ENCODE measurements at regions not wholly inside any gene's neighbourhood (a gene's known extent, or its start where the extent isn't known, plus 50 kb on each side); places are given as distances from the start of the nearest gene placed in this dataset.

- no peak for DNase-seq (ENCODE audit: low read depth)
- in situ Hi-C loops (cut with HindIII; ENCODE audit: low pct_unique_long_range_greater_than_20kb, low sequenced_read_pairs): no loop called here
Measured at GRCh38 chrX:43580621-43581020, 75.5 kb upstream of the MAOA start.

- in situ Hi-C loops (cut with HindIII; ENCODE audit: low pct_unique_long_range_greater_than_20kb, low sequenced_read_pairs): no loop called here
- no peak for DNase-seq (ENCODE audit: low read depth)
Measured at GRCh38 chrX:43581167-43581566, 74.9 kb upstream of the MAOA start.

- in situ Hi-C loops (cut with HindIII; ENCODE audit: low pct_unique_long_range_greater_than_20kb, low sequenced_read_pairs): no loop called here
- no peak for DNase-seq (ENCODE audit: low read depth)
Measured at GRCh38 chrX:43581888-43582539, 74.1 kb upstream of the MAOA start.

DNA sequence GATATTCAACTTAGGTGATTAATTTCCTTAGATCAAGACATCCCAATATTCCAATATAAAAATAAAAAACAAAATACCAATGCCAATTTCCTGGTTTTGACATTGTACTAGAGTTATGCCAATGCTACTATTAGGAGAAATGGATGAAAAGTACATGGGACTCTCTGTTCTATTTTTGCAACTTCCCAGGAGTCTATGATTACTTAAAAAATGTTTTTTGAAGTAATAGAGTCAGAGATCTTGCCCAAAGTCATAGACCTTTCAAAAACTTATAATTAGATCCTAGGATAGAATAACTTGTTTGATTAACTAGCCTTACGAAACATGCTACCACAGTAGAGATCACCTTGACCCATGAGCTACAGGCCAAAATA, 73.6 kb upstream of the MAOA start:
- no peak for DNase-seq (ENCODE audit: low read depth)
- in situ Hi-C loops (cut with HindIII; ENCODE audit: low pct_unique_long_range_greater_than_20kb, low sequenced_read_pairs): no loop called here

GRCh38 chrX:43585922-43586321, 70.2 kb upstream of the MAOA start:
- no peak for DNase-seq (ENCODE audit: low read depth)
- in situ Hi-C loops (cut with HindIII; ENCODE audit: low pct_unique_long_range_greater_than_20kb, low sequenced_read_pairs): no loop called here

DNA sequence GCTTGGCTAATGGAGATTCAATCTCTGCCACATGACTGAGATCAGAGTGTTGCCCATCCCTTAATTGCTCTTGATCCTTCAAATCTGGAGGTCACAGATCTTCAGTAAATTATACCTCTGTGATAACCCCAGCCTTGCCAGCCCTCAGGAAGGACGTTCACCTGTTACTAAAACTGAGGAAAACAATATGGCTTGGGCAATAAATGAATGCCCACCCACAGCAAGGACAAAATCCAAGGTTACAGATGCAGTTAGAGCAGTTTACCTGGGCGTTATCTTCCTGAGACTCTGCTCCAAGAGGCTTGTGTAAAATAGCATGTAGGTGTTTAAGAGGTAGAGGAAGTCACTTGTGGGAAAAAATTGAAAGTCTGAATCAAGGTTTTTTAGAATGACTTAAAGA, 69.3 kb upstream of the MAOA start:
- in situ Hi-C loops (cut with HindIII; ENCODE audit: low pct_unique_long_range_greater_than_20kb, low sequenced_read_pairs): no loop called here
- DNase-seq (ENCODE audit: low read depth): no peak

DNA sequence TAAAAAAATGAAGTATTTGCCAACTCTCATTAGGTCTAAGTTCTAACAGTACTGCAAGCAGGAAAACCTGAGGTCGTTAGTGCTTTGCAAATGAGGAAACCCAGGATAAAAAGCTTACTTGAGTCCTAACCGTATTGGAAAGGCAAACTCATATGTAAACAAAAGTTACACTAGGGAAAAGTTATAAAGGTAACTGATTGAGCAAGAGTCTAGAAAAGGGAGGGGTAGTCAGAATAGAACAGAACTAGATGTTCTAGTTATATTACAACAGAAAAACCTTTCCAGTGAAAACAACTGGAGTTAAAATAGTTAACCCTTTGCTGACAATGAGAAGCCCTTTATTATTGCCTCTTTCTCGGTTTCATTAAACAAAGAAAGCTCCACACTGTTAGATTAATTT, 66.4 kb upstream of the MAOA start:
- in situ Hi-C loops (cut with HindIII; ENCODE audit: low pct_unique_long_range_greater_than_20kb, low sequenced_read_pairs): no loop called here
- no peak for DNase-seq (ENCODE audit: low read depth)

GRCh38 chrX:43590150-43590549, 65.9 kb upstream of the MAOA start:
- in situ Hi-C loops (cut with HindIII; ENCODE audit: low pct_unique_long_range_greater_than_20kb, low sequenced_read_pairs): no loop called here
- DNase-seq (ENCODE audit: low read depth): no peak

- in situ Hi-C loops (cut with HindIII; ENCODE audit: low pct_unique_long_range_greater_than_20kb, low sequenced_read_pairs): no loop called here
- no peak for DNase-seq (ENCODE audit: low read depth)
Measured at GRCh38 chrX:43592597-43592996, 63.5 kb upstream of the MAOA start.

DNA sequence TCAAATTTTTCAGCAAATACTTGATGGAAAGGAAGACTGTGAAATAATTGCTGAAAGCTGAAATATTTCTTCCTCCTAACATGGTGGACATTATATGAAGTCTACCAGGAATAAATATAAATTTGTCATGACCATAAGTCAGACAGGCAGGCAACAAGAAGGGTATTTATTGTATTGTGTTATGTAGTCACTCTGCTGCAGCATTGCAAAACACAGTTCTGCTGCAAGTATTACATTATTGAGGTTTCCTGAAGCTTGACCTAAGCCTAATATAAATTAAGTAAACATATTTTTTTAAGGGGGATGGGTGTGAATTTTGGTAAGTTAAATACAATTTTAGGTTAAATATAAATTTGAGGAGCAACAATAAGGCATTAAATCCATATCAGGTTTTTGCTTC, 60.2 kb upstream of the MAOA start:
- in situ Hi-C loops (cut with HindIII; ENCODE audit: low pct_unique_long_range_greater_than_20kb, low sequenced_read_pairs): no loop called here
- DNase-seq (ENCODE audit: low read depth): no peak

GRCh38 chrX:43604753-43605152, 51.3 kb upstream of the MAOA start:
- in situ Hi-C loops (cut with HindIII; ENCODE audit: low pct_unique_long_range_greater_than_20kb, low sequenced_read_pairs): no loop called here
- no peak for DNase-seq (ENCODE audit: low read depth)

DNA sequence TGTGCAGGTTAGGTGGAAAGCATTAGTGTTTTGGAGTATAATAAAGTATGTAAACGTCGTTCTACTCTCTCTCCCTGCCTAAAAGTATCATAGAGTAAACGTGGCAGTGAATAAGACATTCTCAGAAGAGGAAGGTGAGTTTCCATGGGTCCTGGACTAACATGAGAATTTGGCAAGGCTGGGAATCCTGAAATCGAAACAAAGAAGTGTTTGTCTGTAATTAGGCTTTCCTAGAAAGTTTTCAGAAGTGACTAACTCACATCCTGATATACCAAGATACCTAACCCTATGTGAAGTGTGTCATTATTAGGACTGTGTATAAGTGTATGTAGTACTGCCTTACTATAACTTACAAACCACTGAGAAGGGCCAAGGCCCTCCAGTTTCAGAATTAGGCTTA, 50.7 kb upstream of the MAOA start:
- DNase-seq (ENCODE audit: low read depth): no peak
- in situ Hi-C loops (cut with HindIII; ENCODE audit: low pct_unique_long_range_greater_than_20kb, low sequenced_read_pairs): no loop called here
